HepG2 (cell line): ENCODE measurements at regions not wholly inside any gene's neighbourhood (a gene's known extent, or its start where the extent isn't known, plus 50 kb on each side); places are given as distances from the start of the nearest gene placed in this dataset.

Source experiments
- ATAC-seq: fragments of 200-7000 bp; cut with Tn5 transposase; 3 replicates; pipeline ENCODE4 v1.9.1; 2020; ENCODE audit warnings: mild to moderate bottlenecking, moderate library complexity
- BruUV-seq: library from RNA; stranded (reverse); fragments of 400-500 nt; replicated peaks from 2 replicates; lab custom pipeline; 2021; lab: Mats Ljungman, UMichigan
- CTCF ChIA-PET: fragments of 300-600 bp; formaldehyde crosslinking; extraction: SDS; loops from one replicate; lab custom pipeline; 2021; ENCODE audit warnings: low total read pairs, inconsistent platforms, low intra/inter-chr PET ratio; lab: Yijun Ruan, JAX
- POLR2A ChIA-PET: fragments of 350-600 bp; sonication (Branson Sonifier 250); formaldehyde crosslinking; loops from one replicate; lab custom pipeline; 2020; ENCODE audit warnings: antibody characterized with exemption, inconsistent platforms; lab: Yijun Ruan, JAX
- DNase-seq: peaks from one replicate; pipeline ENCODE4 v3.0.0-alpha.2; 2015; ENCODE audit warnings: low spot score
- FAIRE-seq: peaks from 3 replicates; lab custom pipeline; 2011; peaks lifted over from hg19 to GRCh38; lab: Jason Lieb, UNC
- H2AFZ ChIP-seq: one replicate; pipeline ENCODE4 v1.6.1; 2011; ENCODE audit warnings: low read length, inconsistent platforms
- H3K27ac ChIP-seq: fragments of 300-600 bp; 3 replicates; pipeline ENCODE4 v1.8.0; 2011; ENCODE audit warnings: mixed run types, mild to moderate bottlenecking, mixed read lengths, low read length, inconsistent platforms; ENCODE audit not compliant: insufficient read depth; ENCODE audit errors: extremely low read length
- H3K27me3 ChIP-seq, 2 experiments: fragments of 200-600 bp in 1 of 2; 2 replicates in 1 of 2; 3 replicates in 1 of 2; pipeline versions ENCODE4 v1.6.0 to v1.8.0; 2011; ENCODE audit warnings: low read length in 2 of 2, mild to moderate bottlenecking in 2 of 2, moderate library complexity in 2 of 2, inconsistent platforms in 1 of 2; ENCODE audit not compliant: insufficient read depth in 2 of 2, control insufficient read depth in 1 of 2
- H3K36me3 ChIP-seq, 2 experiments: fragments of 200-600 bp in 1 of 2; replicated peaks in 1 of 2; 2 replicates in 1 of 2; 3 replicates in 1 of 2; pipeline versions ENCODE4 v1.5.1 to v1.8.0; 2011; ENCODE audit warnings: low read length in 2 of 2, inconsistent platforms in 1 of 2; ENCODE audit not compliant: insufficient read depth in 2 of 2, control insufficient read depth in 1 of 2
- H3K4me1 ChIP-seq: 2 replicates; pipeline ENCODE4 v1.5.1; 2012; ENCODE audit warnings: low read length, inconsistent platforms; ENCODE audit not compliant: insufficient read depth
- H3K4me2 ChIP-seq: 2 replicates; pipeline ENCODE4 v1.6.0; 2011; ENCODE audit warnings: low read depth, low read length, inconsistent platforms
- H3K4me3 ChIP-seq, 3 experiments: fragments of 200-600 bp in 1 of 3; sonication (generic), shearing (Covaris generic) in 1 of 3; replicated peaks in 1 of 3; 2 replicates each; pipeline ENCODE4 v1.5.1; 2011 to 2016; ENCODE audit warnings: low read length in 3 of 3, inconsistent platforms in 2 of 3, low read depth in 2 of 3, mild to moderate bottlenecking in 2 of 3, control low read depth in 1 of 3, mixed read lengths in 1 of 3; ENCODE audit not compliant: insufficient read depth in 1 of 3
- H3K79me2 ChIP-seq: one replicate; pipeline ENCODE4 v1.6.1; 2011; ENCODE audit warnings: low read length, inconsistent platforms; ENCODE audit not compliant: insufficient read depth
- H3K9ac ChIP-seq: 2 replicates; pipeline ENCODE4 v1.6.0; 2011; ENCODE audit warnings: mild to moderate bottlenecking, low read depth, low read length, inconsistent platforms; ENCODE audit not compliant: insufficient read depth
- H3K9me3 ChIP-seq: 2 replicates; pipeline ENCODE4 v1.5.1; 2012; ENCODE audit warnings: mild to moderate bottlenecking, low read length
- H4K20me1 ChIP-seq: 2 replicates; pipeline ENCODE4 v1.6.0; 2011; ENCODE audit warnings: inconsistent platforms, mild to moderate bottlenecking, low read length, moderate library complexity; ENCODE audit not compliant: insufficient read depth
- CCAR2 ChIP-seq: fragments of 200-400 bp; formaldehyde crosslinking; optimal IDR thresholded peaks from 2 replicates; pipeline ENCODE3; 2018; ENCODE audit warnings: low read depth, mild to moderate bottlenecking, low read length, moderate library complexity
- IKZF4 ChIP-seq: sonication (generic); formaldehyde crosslinking; IDR thresholded peaks from 2 replicates; pipeline ENCODE4 v1.5.1; 2020; ENCODE audit warnings: borderline replicate concordance, mild to moderate bottlenecking, low read depth, missing genetic modification reagents; ENCODE audit errors: not compliant biosample characterization
- KLF12 ChIP-seq: sonication (generic); formaldehyde crosslinking; IDR thresholded peaks from 2 replicates; pipeline ENCODE4 v1.4.0; 2020; ENCODE audit warnings: missing genetic modification reagents, borderline replicate concordance
- MBD4 ChIP-seq: IDR thresholded peaks from 2 replicates; pipeline ENCODE4 v1.6.1; 2012; ENCODE audit warnings: low read length, inconsistent platforms, borderline replicate concordance
- MLX ChIP-seq: IDR thresholded peaks from 2 replicates; pipeline ENCODE4 v1.6.1; 2016
- NCOA5 ChIP-seq: sonication (generic); formaldehyde crosslinking; IDR thresholded peaks from 2 replicates; pipeline ENCODE4 v1.4.0; 2020; ENCODE audit warnings: missing genetic modification reagents
- NONO ChIP-seq, 2 experiments: fragments of 450-650 bp in 1 of 2; sonication (generic) in 1 of 2; formaldehyde crosslinking in 1 of 2; IDR thresholded peaks in 1 of 2; conservative IDR thresholded peaks in 1 of 2; 2 replicates each; pipeline versions ENCODE4 v1.6.1 to v1.8.0; 2017 to 2022; ENCODE audit warnings: mild to moderate bottlenecking in 1 of 2, missing genetic modification reagents in 1 of 2, moderate library complexity in 1 of 2
- SIX4 ChIP-seq: sonication (generic); formaldehyde crosslinking; IDR thresholded peaks from 2 replicates; pipeline ENCODE4 v1.4.0; 2020; ENCODE audit warnings: missing genetic modification reagents
- XBP1 ChIP-seq: sonication (generic); formaldehyde crosslinking; IDR thresholded peaks from 2 replicates; pipeline ENCODE4 v1.5.0; 2020; ENCODE audit warnings: missing genetic modification reagents
- ZNF530 ChIP-seq: sonication (generic); formaldehyde crosslinking; IDR thresholded peaks from 2 replicates; pipeline ENCODE4 v1.5.0; 2020; ENCODE audit warnings: low read depth, mild to moderate bottlenecking, missing genetic modification reagents
- ZNF552 ChIP-seq: sonication (generic); formaldehyde crosslinking; IDR thresholded peaks from 2 replicates; pipeline ENCODE4 v1.9.0; 2022; ENCODE audit warnings: missing genetic modification reagents, mild to moderate bottlenecking, borderline replicate concordance
- WGBS: methylation state at CpG from one replicate; pipeline ENCODE4 v1.1.6; 2017; ENCODE audit warnings: low lambda C conversion rate; 5-methylcytosine and 5-hydroxymethylcytosine counted together
- in situ Hi-C: cut with HindIII; loops from 2 replicates; pipeline ENCODE4 v1.10.0; 2017; ENCODE audit warnings: low pct_unique_long_range_greater_than_20kb; ENCODE audit not compliant: extremely low pct_ligation_motif_present
- intact Hi-C: fragments of 100-400 bp; cut with micrococcal nuclease; formaldehyde crosslinking; loops from one replicate; pipeline ENCODE4 v1.10.0; 2022; ENCODE audit not compliant: unreplicated experiment
- TF ChIP-seq, protein P1 (sequence below): sonication (generic); formaldehyde crosslinking; IDR thresholded peaks from 2 replicates; pipeline ENCODE4 v1.4.0; 2020; ENCODE audit warnings: missing genetic modification reagents
- TF ChIP-seq, protein P2 (sequence below): IDR thresholded peaks from 2 replicates; pipeline ENCODE4 v1.6.1; 2016; ENCODE audit warnings: low read depth, control low read depth

GRCh38 chr4:35800669-35801068, 443.6 kb downstream of the ARAP2 start:
- Histone ChIP-seq H4K20me1 (no peaks in the 10 kb centered on the region), H3K4me1 (no peaks in the 10 kb centered on the region), H3K27ac (no peak overlapping the region)
- FAIRE-seq, result no peak
- CTCF ChIA-PET, result no interaction called here
- TF ChIP-seq IKZF4 (CRISPR knock-in tag), result no peak
- TF ChIP-seq, protein P1, sequence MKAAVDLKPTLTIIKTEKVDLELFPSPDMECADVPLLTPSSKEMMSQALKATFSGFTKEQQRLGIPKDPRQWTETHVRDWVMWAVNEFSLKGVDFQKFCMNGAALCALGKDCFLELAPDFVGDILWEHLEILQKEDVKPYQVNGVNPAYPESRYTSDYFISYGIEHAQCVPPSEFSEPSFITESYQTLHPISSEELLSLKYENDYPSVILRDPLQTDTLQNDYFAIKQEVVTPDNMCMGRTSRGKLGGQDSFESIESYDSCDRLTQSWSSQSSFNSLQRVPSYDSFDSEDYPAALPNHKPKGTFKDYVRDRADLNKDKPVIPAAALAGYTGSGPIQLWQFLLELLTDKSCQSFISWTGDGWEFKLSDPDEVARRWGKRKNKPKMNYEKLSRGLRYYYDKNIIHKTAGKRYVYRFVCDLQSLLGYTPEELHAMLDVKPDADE (CRISPR knock-in tag), result no peak
- TF ChIP-seq SIX4 (CRISPR knock-in tag), result no peak
- TF ChIP-seq KLF12 (CRISPR knock-in tag), result no peak
- no peak for TF ChIP-seq ZNF530 (CRISPR knock-in tag)
- TF ChIP-seq MLX (CRISPR knock-in tag), result no peak
- TF ChIP-seq ZNF552 (CRISPR knock-in tag), result no peak
- TF ChIP-seq NONO (IDR thresholded peaks at IDR 0.05), result no peak
- no peak for TF ChIP-seq NONO (CRISPR knock-in tag; conservative IDR thresholded peaks at IDR 0.05)
- TF ChIP-seq CCAR2, result no peak
- no peak for TF ChIP-seq NCOA5 (CRISPR knock-in tag)
- TF ChIP-seq, protein P2, sequence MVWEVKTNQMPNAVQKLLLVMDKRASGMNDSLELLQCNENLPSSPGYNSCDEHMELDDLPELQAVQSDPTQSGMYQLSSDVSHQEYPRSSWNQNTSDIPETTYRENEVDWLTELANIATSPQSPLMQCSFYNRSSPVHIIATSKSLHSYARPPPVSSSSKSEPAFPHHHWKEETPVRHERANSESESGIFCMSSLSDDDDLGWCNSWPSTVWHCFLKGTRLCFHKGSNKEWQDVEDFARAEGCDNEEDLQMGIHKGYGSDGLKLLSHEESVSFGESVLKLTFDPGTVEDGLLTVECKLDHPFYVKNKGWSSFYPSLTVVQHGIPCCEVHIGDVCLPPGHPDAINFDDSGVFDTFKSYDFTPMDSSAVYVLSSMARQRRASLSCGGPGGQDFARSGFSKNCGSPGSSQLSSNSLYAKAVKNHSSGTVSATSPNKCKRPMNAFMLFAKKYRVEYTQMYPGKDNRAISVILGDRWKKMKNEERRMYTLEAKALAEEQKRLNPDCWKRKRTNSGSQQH (CRISPR knock-in tag), result no peak
- TF ChIP-seq XBP1 (CRISPR knock-in tag), result no peak
- no peak for TF ChIP-seq MBD4
- TF ChIP-seq, all 625 proteins: peak for 0
- no peak overlapping the region for H3K4me3 ChIP-seq
- no peak for ATAC-seq
- peaks cover 27% of the 10 kb centered on the region for H3K9me3 ChIP-seq
- H3K4me2 ChIP-seq, result no peak overlapping the region
- H3K36me3 ChIP-seq, result no peaks in the 10 kb centered on the region
- H3K27me3 ChIP-seq, result no peaks in the 10 kb centered on the region
- intact Hi-C loops (no loop called here), in situ Hi-C loops (no loop called here)
- no peak overlapping the region for H3K9ac ChIP-seq
- H3K79me2 ChIP-seq, result no peaks in the 10 kb centered on the region
- BruUV-seq, result no TSS peak
- POLR2A ChIA-PET, result no interaction called here
- DNase-seq, result no peak
- no CpG with 5 or more reads among the region's 5 CpGs for WGBS
- no peak overlapping the region for H2AFZ ChIP-seq
